HCT116 (cell line): ENCODE measurements at regions not wholly inside any gene's neighbourhood (a gene's known extent, or its start where the extent isn't known, plus 50 kb on each side); places are given as distances from the start of the nearest gene placed in this dataset.

Source experiments
- ATAC-seq: fragments of 200-7000 bp; cut with Tn5 transposase; 2 replicates; pipeline ENCODE4 v1.9.1; 2020; ENCODE audit warnings: mild to moderate bottlenecking, moderate library complexity
- BruUV-seq: library from RNA; stranded (reverse); fragments of 400-500 nt; replicated peaks from 2 replicates; lab custom pipeline; 2021; lab: Mats Ljungman, UMichigan
- CTCF ChIA-PET: fragments of 300-600 bp; sonication (Branson Sonifier 250); formaldehyde crosslinking; loops from one replicate; lab custom pipeline; 2021; ENCODE audit warnings: antibody characterized with exemption; lab: Charles Lee
- POLR2A ChIA-PET: fragments of 300-600, 350-600 bp; sonication (Branson Sonifier 250); formaldehyde crosslinking; loops from one replicate; lab custom pipeline; 2021; ENCODE audit warnings: antibody characterized with exemption; lab: Charles Lee
- RAD21 ChIA-PET, 2 experiments: fragments of 300-600 bp; sonication (Branson Sonifier 250); formaldehyde crosslinking; loops; one replicate each; lab custom pipeline; 2023; ENCODE audit warnings: low total read pairs in 2 of 2; ENCODE audit not compliant: uncharacterized antibody in 2 of 2, unreplicated experiment in 2 of 2, low non-redundant PET in 1 of 2; lab: Charles Lee
- DNase-seq: peaks from one replicate; pipeline ENCODE4 v3.0.0-alpha.2; 2010; ENCODE audit warnings: low read depth, low spot score
- H2AFZ ChIP-seq: fragments of 200-600 bp; shearing (Covaris generic), sonication (generic); 2 replicates; pipeline ENCODE4 v1.6.1; 2017; ENCODE audit warnings: low read depth, mixed run types, mixed read lengths, antibody characterized with exemption, low read length; ENCODE audit not compliant: poor library complexity, severe bottlenecking
- H3K27ac ChIP-seq: 2 replicates; pipeline ENCODE4 v1.5.1; 2012; ENCODE audit warnings: low read depth, low read length
- H3K27me3 ChIP-seq: fragments of 200-600 bp; sonication (generic); 2 replicates; pipeline ENCODE4 v1.6.1; 2016; ENCODE audit warnings: mixed run types, low read length, mixed read lengths; ENCODE audit not compliant: insufficient read depth
- H3K36me3 ChIP-seq, 2 experiments: fragments of 200-500 bp in 1 of 2; fragments of 200-600 bp in 1 of 2; sonication (Bioruptor generic) in 1 of 2; sonication (generic) in 1 of 2; 2 replicates each; pipeline versions ENCODE4 v1.5.1 to v1.6.1; 2014 to 2016; ENCODE audit warnings: low read length in 2 of 2, inconsistent platforms in 1 of 2, mixed read lengths in 1 of 2, mixed run types in 1 of 2; ENCODE audit not compliant: insufficient read depth in 2 of 2, control insufficient read depth in 1 of 2
- H3K4me1 ChIP-seq, 2 experiments: fragments of 200-600 bp in 1 of 2; sonication (generic) in 1 of 2; 2 replicates each; pipeline versions ENCODE4 v1.5.1 to v1.6.1; 2012 to 2017; ENCODE audit warnings: low read length in 2 of 2, inconsistent platforms in 1 of 2, mild to moderate bottlenecking in 1 of 2, mixed read lengths in 1 of 2, mixed run types in 1 of 2, moderate library complexity in 1 of 2; ENCODE audit not compliant: insufficient read depth in 2 of 2, control insufficient read depth in 1 of 2
- H3K4me2 ChIP-seq: fragments of 200-600 bp; sonication (generic); 2 replicates; pipeline ENCODE4 v1.6.1; 2017; ENCODE audit warnings: mixed run types, low read length, mixed read lengths
- H3K4me3 ChIP-seq, 2 experiments: fragments of 200-600 bp in 1 of 2; sonication (generic) in 1 of 2; replicated peaks in 1 of 2; 2 replicates each; pipeline ENCODE4 v1.5.1; 2011 to 2016; ENCODE audit warnings: low read length in 2 of 2, control low read depth in 1 of 2, low read depth in 1 of 2, mild to moderate bottlenecking in 1 of 2, mixed read lengths in 1 of 2, mixed run types in 1 of 2
- H3K79me2 ChIP-seq: fragments of 200-600 bp; sonication (generic); 2 replicates; pipeline ENCODE4 v1.6.1; 2017; ENCODE audit warnings: mild to moderate bottlenecking, mixed run types, low read length, moderate library complexity, mixed read lengths; ENCODE audit not compliant: insufficient read depth
- H3K9ac ChIP-seq: fragments of 200-600 bp; sonication (generic); 2 replicates; pipeline ENCODE4 v1.6.1; 2016; ENCODE audit warnings: low read length, mixed read lengths
- H3K9me2 ChIP-seq: fragments of 200-600 bp; sonication (generic), shearing (Covaris generic); 2 replicates; pipeline ENCODE4 v1.6.1; 2017; ENCODE audit warnings: mixed run types, mild to moderate bottlenecking, moderate library complexity; ENCODE audit not compliant: insufficient read depth
- H3K9me3 ChIP-seq, 2 experiments: fragments of 200-500 bp in 1 of 2; fragments of 200-600 bp in 1 of 2; sonication (Bioruptor generic) in 1 of 2; sonication (generic) in 1 of 2; 2 replicates each; pipeline ENCODE4 v1.6.1; 2014 to 2017; ENCODE audit warnings: low read length in 2 of 2, mixed read lengths in 2 of 2, inconsistent platforms in 1 of 2, low read depth in 1 of 2, mild to moderate bottlenecking in 1 of 2, mixed run types in 1 of 2, moderate library complexity in 1 of 2; ENCODE audit not compliant: control insufficient read depth in 1 of 2, insufficient read depth in 1 of 2
- H4K20me1 ChIP-seq: fragments of 200-600 bp; sonication (generic), shearing (Covaris generic); 2 replicates; pipeline ENCODE4 v1.6.1; 2017; ENCODE audit warnings: mixed run types, mild to moderate bottlenecking, moderate library complexity; ENCODE audit not compliant: insufficient read depth
- ATF3 ChIP-seq: IDR thresholded peaks from 2 replicates; pipeline ENCODE4 v1.6.1; 2012
- CBX3 ChIP-seq: IDR thresholded peaks from 2 replicates; pipeline ENCODE4 v1.6.1; 2012; ENCODE audit warnings: low read depth
- CEBPB ChIP-seq: IDR thresholded peaks from 2 replicates; pipeline ENCODE4 v1.6.1; 2012; ENCODE audit warnings: low read depth
- CTCF ChIP-seq, 3 experiments: fragments of 200-600 bp in 1 of 3; sonication (generic) in 1 of 3; IDR thresholded peaks in 2 of 3; conservative IDR thresholded peaks in 1 of 3; 2 replicates each; pipeline ENCODE4 v1.5.1; 2012 to 2017; ENCODE audit warnings: low read depth in 2 of 3, low read length in 2 of 3, antibody characterized with exemption in 1 of 3, borderline replicate concordance in 1 of 3, control low read depth in 1 of 3, mild to moderate bottlenecking in 1 of 3, mixed read lengths in 1 of 3, mixed run types in 1 of 3, moderate library complexity in 1 of 3; ENCODE audit not compliant: insufficient read depth in 1 of 3
- EGR1 ChIP-seq: IDR thresholded peaks from 2 replicates; pipeline ENCODE4 v1.6.1; 2012; ENCODE audit warnings: low read depth
- ELF1 ChIP-seq: IDR thresholded peaks from 2 replicates; pipeline ENCODE4 v1.6.1; 2012; ENCODE audit warnings: low read depth, borderline replicate concordance
- EZH2 ChIP-seq: fragments of 200-600 bp; sonication (generic); IDR thresholded peaks from 2 replicates; pipeline ENCODE4 v1.6.1; 2017; ENCODE audit warnings: antibody characterized with exemption, mixed run types
- EZH2phosphoT487 ChIP-seq: fragments of 200-600 bp; IDR thresholded peaks from 2 replicates; pipeline ENCODE4 v1.6.1; 2018; ENCODE audit warnings: antibody characterized with exemption, borderline replicate concordance
- FOSL1 ChIP-seq: IDR thresholded peaks from 2 replicates; pipeline ENCODE4 v1.6.1; 2012; ENCODE audit warnings: low read depth
- POLR2A ChIP-seq: IDR thresholded peaks from 2 replicates; pipeline ENCODE4 v1.7.0; 2011; ENCODE audit warnings: borderline replicate concordance; ENCODE audit not compliant: insufficient read depth, insufficient read length; ENCODE audit errors: extremely low read depth
- RAD21 ChIP-seq: IDR thresholded peaks from 2 replicates; pipeline ENCODE4 v1.6.1; 2012; ENCODE audit warnings: low read depth, mild to moderate bottlenecking
- ZFX ChIP-seq: fragments of 450-650 bp; IDR thresholded peaks from 2 replicates; pipeline ENCODE4 v1.6.1; 2017
- intact Hi-C: fragments of 100-400 bp; cut with micrococcal nuclease; formaldehyde crosslinking; loops from 2 replicates; pipeline ENCODE4 v1.10.0; 2022

- H3K36me3 ChIP-seq = no peaks in the 10 kb centered on the region
- ATAC-seq (no peak), DNase-seq (no peak)
- no peaks in the 10 kb centered on the region for H3K9me3 ChIP-seq
- H4K20me1 ChIP-seq = no peaks in the 10 kb centered on the region
- H3K4me2 ChIP-seq = no peak overlapping the region
- ChIA-PET CTCF (no interaction called here), POLR2A (no interaction called here), RAD21 (no interaction called here)
- H3K79me2 ChIP-seq = no peaks in the 10 kb centered on the region
- no peak overlapping the region for H3K4me3 ChIP-seq
- H3K27ac ChIP-seq = no peak overlapping the region
- intact Hi-C loops = no loop called here
- TF ChIP-seq ZFX (no peak), EZH2phosphoT487 (no peak)
- no peak overlapping the region for H3K9ac ChIP-seq
- H3K4me1 ChIP-seq = no peaks in the 10 kb centered on the region
- BruUV-seq = no TSS peak
- no peak overlapping the region for H2AFZ ChIP-seq
- no peaks in the 10 kb centered on the region for H3K27me3 ChIP-seq
- H3K9me2 ChIP-seq = no peaks in the 10 kb centered on the region
These were observed 60.3 kb upstream of the FAM20A start for GRCh38 chr17:68661265-68662036.

- Histone ChIP-seq H3K4me3 (no peak overlapping the region), H3K4me2 (no peak overlapping the region), H4K20me1 (no peaks in the 10 kb centered on the region), H3K4me1 (no peaks in the 10 kb centered on the region), H2AFZ (no peak overlapping the region), H3K9me2 (no peaks in the 10 kb centered on the region), H3K27me3 (no peaks in the 10 kb centered on the region), H3K9ac (no peak overlapping the region), H3K36me3 (no peaks in the 10 kb centered on the region), H3K9me3 (no peaks in the 10 kb centered on the region), H3K79me2 (no peaks in the 10 kb centered on the region), H3K27ac (no peak overlapping the region)
- ATAC-seq (no peak), DNase-seq (no peak)
- intact Hi-C loops = no loop called here
- ChIA-PET CTCF (no interaction called here), POLR2A (no interaction called here), RAD21 (no interaction called here)
- TF ChIP-seq CTCF (IDR thresholded peaks at IDR 0.05 in 2 of 3, conservative IDR thresholded peaks at IDR 0.05 in 1 of 3; ENCODE audit: borderline replicate concordance in 1 of 3, insufficient read depth in 1 of 3, low read depth in 2 of 3, low read length in 2 of 3) (no peak), EZH2 (no peak), RAD21 (no peak), CBX3 (no peak), EGR1 (no peak), ATF3 (no peak), FOSL1 (no peak), CEBPB (no peak), ZFX (no peak), POLR2A (no peak), ELF1 (no peak)
- BruUV-seq = no TSS peak
These were observed 59.1 kb upstream of the FAM20A start for GRCh38 chr17:68660302-68660701.
